Activated CD8-positive, alpha-beta T cell treated with anti-CD3 and anti-CD28 coated beads, Interleukin-2, amount 10 ng/mL, durations not matched to agents 7 days and 5 days (primary cell): ENCODE measurements at regions not wholly inside any gene's neighbourhood (a gene's known extent, or its start where the extent isn't known, plus 50 kb on each side); places are given as distances from the start of the nearest gene placed in this dataset.

ENCODE experiments used
- ATAC-seq: fragments of 150-1000 bp; cut with Tn5 transposase; one replicate; pipeline ENCODE4 v1.10.0; 2021; ENCODE audit warnings: moderate library complexity
- CTCF ChIA-PET: fragments of 350-600 bp; sonication (Branson Sonifier 250); formaldehyde crosslinking; loops from one replicate; lab custom pipeline; 2021; ENCODE audit warnings: antibody characterized with exemption; lab: Charles Lee
- POLR2A ChIA-PET: fragments of 350-600 bp; sonication (Branson Sonifier 250); formaldehyde crosslinking; loops from one replicate; lab custom pipeline; 2021; ENCODE audit warnings: antibody characterized with exemption; lab: Charles Lee
- DNase-seq: peaks from one replicate; pipeline ENCODE4 v3.0.0-alpha.2; 2020
- H3K27ac Mint-ChIP-seq: one replicate; pipeline ENCODE4 v1.8.0; 2021; ENCODE audit warnings: mild to moderate bottlenecking, mixed read lengths
- H3K27me3 Mint-ChIP-seq: one replicate; pipeline ENCODE4 v1.8.0; 2021; ENCODE audit warnings: low read depth, mixed read lengths
- H3K36me3 Mint-ChIP-seq: one replicate; pipeline ENCODE4 v1.8.0; 2021; ENCODE audit warnings: low read depth, mixed read lengths
- H3K4me1 Mint-ChIP-seq: one replicate; pipeline ENCODE4 v1.8.0; 2021; ENCODE audit warnings: low read depth, mixed read lengths
- H3K4me3 Mint-ChIP-seq: one replicate; pipeline ENCODE4 v1.8.0; 2021; ENCODE audit warnings: mild to moderate bottlenecking, mixed read lengths
- H3K9me3 Mint-ChIP-seq: one replicate; pipeline ENCODE4 v1.8.0; 2022; ENCODE audit warnings: mixed read lengths; ENCODE audit not compliant: insufficient read depth

- no peaks in the 10 kb centered on the region for H3K36me3 Mint-ChIP-seq
- no peak for ATAC-seq
- H3K27me3 Mint-ChIP-seq, result peaks cover 2% of the 10 kb centered on the region
- no peaks in the 10 kb centered on the region for H3K9me3 Mint-ChIP-seq
- CTCF ChIA-PET, result no interaction called here
- H3K4me1 Mint-ChIP-seq, result no peaks in the 10 kb centered on the region
- POLR2A ChIA-PET, result no interaction called here
- no peak for DNase-seq
- H3K27ac Mint-ChIP-seq, result no peak overlapping the region
- no peak overlapping the region for H3K4me3 Mint-ChIP-seq
Measured at GRCh38 chr2:20141056-20141762, 83.7 kb downstream of the SDC1 start.

GRCh38 chr2:20140321-20141055 lies 84.4 kb downstream of the SDC1 start:
- DNase-seq, result no peak
- Mint-ChIP-seq H3K27me3 (no peaks in the 10 kb centered on the region), H3K36me3 (no peaks in the 10 kb centered on the region), H3K4me3 (no peak overlapping the region), H3K27ac (no peak overlapping the region), H3K4me1 (no peaks in the 10 kb centered on the region), H3K9me3 (no peaks in the 10 kb centered on the region)
- ChIA-PET POLR2A (no interaction called here), CTCF (no interaction called here)
- no peak for ATAC-seq

GRCh38 chr2:20139407-20140172 lies 85.3 kb downstream of the SDC1 start:
- no peaks in the 10 kb centered on the region for H3K9me3 Mint-ChIP-seq
- H3K27me3 Mint-ChIP-seq, result no peaks in the 10 kb centered on the region
- no peaks in the 10 kb centered on the region for H3K36me3 Mint-ChIP-seq
- ChIA-PET CTCF (no interaction called here), POLR2A (no interaction called here)
- no peak for ATAC-seq
- no peak overlapping the region for H3K4me3 Mint-ChIP-seq
- H3K4me1 Mint-ChIP-seq, result no peaks in the 10 kb centered on the region
- H3K27ac Mint-ChIP-seq, result no peak overlapping the region
- DNase-seq, result no peak

GRCh38 chr2:20138696-20139095 lies 86.2 kb downstream of the SDC1 start:
- Mint-ChIP-seq H3K36me3 (no peaks in the 10 kb centered on the region), H3K27me3 (no peaks in the 10 kb centered on the region), H3K4me1 (no peaks in the 10 kb centered on the region), H3K4me3 (no peak overlapping the region), H3K27ac (no peak overlapping the region), H3K9me3 (no peaks in the 10 kb centered on the region)
- ChIA-PET CTCF (interaction anchor here (0.9 kb wide), 1 partner anchor 87 kb away, joined by 4 read pairs; no protein-coding TSS in a partner anchor), POLR2A (no interaction called here)
- ATAC-seq, result no peak
- no peak for DNase-seq

GRCh38 chr2:20137884-20138283 lies 86.5 kb upstream of the LAPTM4A start:
- Mint-ChIP-seq H3K27ac (no peak overlapping the region), H3K4me1 (no peaks in the 10 kb centered on the region), H3K9me3 (no peaks in the 10 kb centered on the region), H3K36me3 (no peaks in the 10 kb centered on the region), H3K27me3 (peaks cover 3% of the 10 kb centered on the region), H3K4me3 (no peak overlapping the region)
- DNase-seq (no peak), ATAC-seq (no peak)
- ChIA-PET POLR2A (no interaction called here), CTCF (interaction anchor here (0.9 kb wide), 1 partner anchor 88 kb away, joined by 4 read pairs; no protein-coding TSS in a partner anchor)

GRCh38 chr2:20137131-20137571 lies 85.7 kb upstream of the LAPTM4A start:
- ChIA-PET CTCF (no interaction called here), POLR2A (no interaction called here)
- Mint-ChIP-seq H3K4me1 (no peaks in the 10 kb centered on the region), H3K36me3 (no peaks in the 10 kb centered on the region), H3K27ac (no peak overlapping the region), H3K4me3 (no peak overlapping the region), H3K9me3 (no peaks in the 10 kb centered on the region), H3K27me3 (peaks cover 3% of the 10 kb centered on the region)
- DNase-seq (no peak), ATAC-seq (no peak)

GRCh38 chr2:20136149-20136548 lies 84.7 kb upstream of the LAPTM4A start:
- no peak overlapping the region for H3K27ac Mint-ChIP-seq
- H3K27me3 Mint-ChIP-seq, result peaks cover 6% of the 10 kb centered on the region
- CTCF ChIA-PET, result interaction anchor here (1.3 kb wide), 1 partner anchor 190 kb away, joined by 3 read pairs; no protein-coding TSS in a partner anchor
- H3K4me3 Mint-ChIP-seq, result no peak overlapping the region
- no peaks in the 10 kb centered on the region for H3K9me3 Mint-ChIP-seq
- DNase-seq, result no peak
- no peaks in the 10 kb centered on the region for H3K4me1 Mint-ChIP-seq
- H3K36me3 Mint-ChIP-seq, result no peaks in the 10 kb centered on the region
- POLR2A ChIA-PET, result no interaction called here
- no peak for ATAC-seq

GRCh38 chr2:20135631-20136050 lies 84.2 kb upstream of the LAPTM4A start:
- no peaks in the 10 kb centered on the region for H3K4me1 Mint-ChIP-seq
- H3K27me3 Mint-ChIP-seq, result peaks cover 6% of the 10 kb centered on the region
- CTCF ChIA-PET, result interaction anchor here (1.3 kb wide), 1 partner anchor 191 kb away, joined by 3 read pairs; no protein-coding TSS in a partner anchor
- no peaks in the 10 kb centered on the region for H3K9me3 Mint-ChIP-seq
- POLR2A ChIA-PET, result no interaction called here
- no peak overlapping the region for H3K4me3 Mint-ChIP-seq
- ATAC-seq (no peak), DNase-seq (peak; percentile 56)
- H3K27ac Mint-ChIP-seq, result no peak overlapping the region
- H3K36me3 Mint-ChIP-seq, result no peaks in the 10 kb centered on the region

- H3K27ac Mint-ChIP-seq, result no peak overlapping the region
- H3K27me3 Mint-ChIP-seq, result peaks cover 8% of the 10 kb centered on the region
- H3K4me3 Mint-ChIP-seq, result no peak overlapping the region
- no peaks in the 10 kb centered on the region for H3K4me1 Mint-ChIP-seq
- no peak for DNase-seq
- no peaks in the 10 kb centered on the region for H3K36me3 Mint-ChIP-seq
- H3K9me3 Mint-ChIP-seq, result no peaks in the 10 kb centered on the region
- CTCF ChIA-PET, result interaction anchor here (1.0 kb wide), 1 partner anchor 93 kb away, joined by 3 read pairs; no protein-coding TSS in a partner anchor
- ATAC-seq, result no peak
- POLR2A ChIA-PET, result no interaction called here
Measured at GRCh38 chr2:20132990-20133535, 81.6 kb upstream of the LAPTM4A start.

- no peak for DNase-seq
- no peak overlapping the region for H3K27ac Mint-ChIP-seq
- H3K4me1 Mint-ChIP-seq, result no peaks in the 10 kb centered on the region
- no peak overlapping the region for H3K4me3 Mint-ChIP-seq
- no peaks in the 10 kb centered on the region for H3K36me3 Mint-ChIP-seq
- ATAC-seq, result no peak
- POLR2A ChIA-PET, result no interaction called here
- peaks cover 8% of the 10 kb centered on the region for H3K27me3 Mint-ChIP-seq
- CTCF ChIA-PET, result no interaction called here
- H3K9me3 Mint-ChIP-seq, result no peaks in the 10 kb centered on the region
Measured at GRCh38 chr2:20130821-20131645, 79.6 kb upstream of the LAPTM4A start.

GRCh38 chr2:20130160-20130560 lies 78.7 kb upstream of the LAPTM4A start:
- no peak for ATAC-seq
- Mint-ChIP-seq H3K9me3 (no peaks in the 10 kb centered on the region), H3K4me1 (no peaks in the 10 kb centered on the region), H3K27me3 (peaks cover 8% of the 10 kb centered on the region), H3K4me3 (no peak overlapping the region), H3K27ac (no peak overlapping the region), H3K36me3 (no peaks in the 10 kb centered on the region)
- ChIA-PET POLR2A (no interaction called here), CTCF (no interaction called here)
- no peak for DNase-seq
